KBM-7 (cell line): ENCODE measurements at regions not wholly inside any gene's neighbourhood (a gene's known extent, or its start where the extent isn't known, plus 50 kb on each side); places are given as distances from the start of the nearest gene placed in this dataset.
"Not testable (repeated sequence)": the region's sequence is repeated elsewhere in the genome, so short reads cannot be mapped to it uniquely, and the experiment has no call there.

Experiments used
- DNase-seq: peaks from one replicate; pipeline ENCODE4 v3.0.0-alpha.2; 2015
- in situ Hi-C: fragments of 300-500 bp; cut with MboI; formaldehyde crosslinking; loops from 2 replicates; pipeline ENCODE4 v1.14.3; 2020; ENCODE audit warnings: low sequenced_read_pairs, low pct_unique_long_range_greater_than_20kb, mixed read lengths

GRCh38 chr5:28961816-28962215, 1923.4 kb upstream of the CDH9 start:
- no peak for DNase-seq
- in situ Hi-C loops, result no loop called here

- no peak for DNase-seq
- in situ Hi-C loops, result no loop called here
Observed at GRCh38 chr5:28958581-28958980, 1920.2 kb upstream of the CDH9 start.

- in situ Hi-C loops, result no loop called here
- no peak for DNase-seq
Observed at GRCh38 chr5:28957450-28957849, 1919.1 kb upstream of the CDH9 start.

- in situ Hi-C loops, result no loop called here
- DNase-seq, result no peak
Observed at GRCh38 chr5:28954074-28954473, 1915.7 kb upstream of the CDH9 start.

GRCh38 chr5:28947865-28948264, 1909.5 kb upstream of the CDH9 start:
- DNase-seq, result no peak
- in situ Hi-C loops, result no loop called here

- in situ Hi-C loops, result no loop called here
- DNase-seq, result no peak
Observed at GRCh38 chr5:28945859-28946258, 1907.5 kb upstream of the CDH9 start.

GRCh38 chr5:28929366-28929765, 1891.0 kb upstream of the CDH9 start:
- in situ Hi-C loops, DNase-seq: not testable (repeated sequence)

- in situ Hi-C loops, result not testable (repeated sequence)
Observed at GRCh38 chr5:28928327-28928790, 1890.0 kb upstream of the CDH9 start.

GRCh38 chr5:28927559-28928326, 1889.4 kb upstream of the CDH9 start:
- DNase-seq, result no peak
- in situ Hi-C loops, result no loop called here

More at GRCh38 chr5:28928327-28928790, 1890.0 kb upstream of the CDH9 start:
- not testable (repeated sequence) for DNase-seq

GRCh38 chr5:28926422-28926821, 1888.0 kb upstream of the CDH9 start:
- in situ Hi-C loops, result no loop called here
- no peak for DNase-seq

GRCh38 chr5:28917631-28918030, 1879.2 kb upstream of the CDH9 start:
- DNase-seq, result no peak
- in situ Hi-C loops, result no loop called here

- DNase-seq, result no peak
- in situ Hi-C loops, result no loop called here
Observed at GRCh38 chr5:28914297-28914696, 1875.9 kb upstream of the CDH9 start.

GRCh38 chr5:28903643-28904042, 1865.3 kb upstream of the CDH9 start:
- in situ Hi-C loops, result no loop called here
- DNase-seq, result no peak

GRCh38 chr5:28896949-28897348, 1858.6 kb upstream of the CDH9 start:
- no peak for DNase-seq
- in situ Hi-C loops, result no loop called here

GRCh38 chr5:28880936-28881335, 1842.5 kb upstream of the CDH9 start:
- in situ Hi-C loops, result no loop called here
- no peak for DNase-seq

- DNase-seq, result no peak
- in situ Hi-C loops, result no loop called here
Observed at GRCh38 chr5:28877050-28877449, 1838.7 kb upstream of the CDH9 start.

- no peak for DNase-seq
- in situ Hi-C loops, result no loop called here
Observed at GRCh38 chr5:28864006-28864405, 1825.6 kb upstream of the CDH9 start.

- DNase-seq, result no peak
- in situ Hi-C loops, result no loop called here
Observed at GRCh38 chr5:28862860-28863196, 1824.4 kb upstream of the CDH9 start.

- in situ Hi-C loops, result no loop called here
- no peak for DNase-seq
Observed at GRCh38 chr5:28862137-28862859, 1823.9 kb upstream of the CDH9 start.

GRCh38 chr5:28855626-28856025, 1817.2 kb upstream of the CDH9 start:
- DNase-seq, result no peak
- in situ Hi-C loops, result no loop called here
